Activated CD4-positive, alpha-beta T cell treated with anti-CD3 and anti-CD28 coated beads, Interleukin-2, amount 50 U/mL, for 24 hours (primary cell): ENCODE measurements at regions not wholly inside any gene's neighbourhood (a gene's known extent, or its start where the extent isn't known, plus 50 kb on each side); places are given as distances from the start of the nearest gene placed in this dataset.

Source experiments
- DNase-seq, 2 donors: peaks; one replicate each; pipeline ENCODE4 v3.0.0-alpha.2; 2020; ENCODE audit warnings: low read depth in 1 of 2, low spot score in 1 of 2

- DNase-seq = no peak
Observed at GRCh38 chr15:58235961-58236360, 97.8 kb downstream of the AQP9 start.

GRCh38 chr15:58240191-58240932 lies 102.2 kb downstream of the AQP9 start:
- no peak for DNase-seq

- no peak for DNase-seq
Observed at GRCh38 chr15:58241872-58242271, 103.7 kb downstream of the AQP9 start.

GRCh38 chr15:58243070-58243469 lies 104.9 kb downstream of the AQP9 start:
- DNase-seq = no peak

- DNase-seq = no peak
Observed at GRCh38 chr15:58244536-58244935, 106.4 kb downstream of the AQP9 start.

- DNase-seq = no peak
Observed at GRCh38 chr15:58246041-58246440, 107.9 kb downstream of the AQP9 start.

- DNase-seq = no peak
Observed at GRCh38 chr15:58247855-58248842, 110.0 kb downstream of the AQP9 start.

- DNase-seq = peak in 1 of 2 donors; percentile 11
Observed at GRCh38 chr15:58249646-58250312, 111.6 kb downstream of the AQP9 start.

- no peak for DNase-seq
Observed at GRCh38 chr15:58252586-58253323, 114.6 kb downstream of the AQP9 start.

- no peak for DNase-seq
Observed at GRCh38 chr15:58257776-58258325, 119.7 kb downstream of the AQP9 start.

- no peak for DNase-seq
Observed at GRCh38 chr15:58258501-58259292, 120.5 kb downstream of the AQP9 start.

GRCh38 chr15:58260205-58260724 lies 122.1 kb downstream of the AQP9 start:
- DNase-seq = no peak

- no peak for DNase-seq
Observed at GRCh38 chr15:58260725-58261267, 122.6 kb downstream of the AQP9 start.

- no peak for DNase-seq
Observed at GRCh38 chr15:58261368-58261767, 123.2 kb downstream of the AQP9 start.

- DNase-seq = no peak
Observed at GRCh38 chr15:58264053-58264971, 126.1 kb downstream of the AQP9 start.

- no peak for DNase-seq
Observed at GRCh38 chr15:58267051-58267450, 128.9 kb downstream of the AQP9 start.

GRCh38 chr15:58268746-58269267 lies 130.6 kb downstream of the AQP9 start:
- DNase-seq = no peak
